GM18511 (cell line): ENCODE measurements at regions not wholly inside any gene's neighbourhood (a gene's known extent, or its start where the extent isn't known, plus 50 kb on each side); places are given as distances from the start of the nearest gene placed in this dataset.

Source experiments
- ATAC-seq: cut with Tn5 transposase; IDR thresholded peaks from one replicate; pipeline ENCODE4 v1.9.1; 2021; ENCODE audit warnings: mild to moderate bottlenecking, moderate library complexity; ENCODE audit not compliant: unreplicated experiment

- ATAC-seq = no peak
These were observed 85.9 kb upstream of the LIFR start for GRCh38 chr5:38642189-38642911.

GRCh38 chr5:38643616-38644015 is 87.2 kb upstream of the LIFR start:
- ATAC-seq = no peak

GRCh38 chr5:38645508-38645907 is 89.1 kb upstream of the LIFR start:
- ATAC-seq = no peak

- no peak for ATAC-seq
These were observed 92.4 kb upstream of the LIFR start for GRCh38 chr5:38648703-38649291.

- ATAC-seq = no peak
These were observed 94.1 kb upstream of the LIFR start for GRCh38 chr5:38650540-38650939.

GRCh38 chr5:38650946-38651345 is 94.5 kb upstream of the LIFR start:
- no peak for ATAC-seq

- no peak for ATAC-seq
These were observed 95.4 kb upstream of the LIFR start for GRCh38 chr5:38651806-38652205.

- no peak for ATAC-seq
These were observed 96.9 kb upstream of the LIFR start for GRCh38 chr5:38653389-38653788.

- no peak for ATAC-seq
These were observed 99.2 kb upstream of the LIFR start for GRCh38 chr5:38655691-38656090.

- ATAC-seq = no peak
These were observed 100.1 kb upstream of the LIFR start for GRCh38 chr5:38656568-38656967.

- no peak for ATAC-seq
These were observed 100.6 kb upstream of the LIFR start for GRCh38 chr5:38657020-38657419.

- ATAC-seq = no peak
These were observed 103.8 kb upstream of the LIFR start for GRCh38 chr5:38660194-38660668.

GRCh38 chr5:38662090-38662489 is 105.6 kb upstream of the LIFR start:
- no peak for ATAC-seq

GRCh38 chr5:38663249-38663648 is 106.8 kb upstream of the LIFR start:
- ATAC-seq = no peak

GRCh38 chr5:38666668-38667498 is 110.4 kb upstream of the LIFR start:
- no peak for ATAC-seq

GRCh38 chr5:38667499-38667776 is 111.0 kb upstream of the LIFR start:
- no peak for ATAC-seq

GRCh38 chr5:38669361-38669880 is 113.0 kb upstream of the LIFR start:
- ATAC-seq = no peak

- ATAC-seq = no peak
These were observed 113.6 kb upstream of the LIFR start for GRCh38 chr5:38670066-38670465.

- no peak for ATAC-seq
These were observed 114.4 kb upstream of the LIFR start for GRCh38 chr5:38670878-38671277.

- ATAC-seq = no peak
These were observed 115.8 kb upstream of the LIFR start for GRCh38 chr5:38672059-38672788.

- no peak for ATAC-seq
These were observed 117.2 kb upstream of the LIFR start for GRCh38 chr5:38673671-38674071.
